GM12801 (cell line): ENCODE measurements at regions not wholly inside any gene's neighbourhood (a gene's known extent, or its start where the extent isn't known, plus 50 kb on each side); places are given as distances from the start of the nearest gene placed in this dataset.

Experiments used
- TF ChIP-seq, protein P1 (sequence below): IDR thresholded peaks from one replicate; pipeline ENCODE4 v1.5.1; 2011; ENCODE audit warnings: control low read depth; ENCODE audit not compliant: insufficient read length; ENCODE audit errors: extremely low read depth

DNA sequence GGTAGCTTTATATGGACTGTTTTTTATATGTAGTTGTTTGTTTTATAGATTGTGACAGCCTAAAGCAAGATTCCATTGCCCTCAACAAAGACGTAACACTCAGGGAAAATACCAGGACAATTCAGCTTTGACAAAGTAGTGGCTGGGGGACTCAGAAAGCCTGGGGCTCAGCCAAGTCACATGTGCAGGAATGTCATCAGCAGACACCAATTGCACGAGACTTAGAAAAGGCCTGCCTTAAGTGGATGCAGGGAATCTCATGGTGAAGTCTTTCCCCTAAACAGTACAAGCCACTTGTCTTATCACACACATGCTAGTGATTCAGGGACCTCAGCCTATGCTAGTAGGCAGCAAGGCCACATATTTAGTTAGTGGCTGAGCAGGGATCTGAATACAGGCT lies 381.8 kb upstream of the THBS1 start:
- TF ChIP-seq, protein P1, sequence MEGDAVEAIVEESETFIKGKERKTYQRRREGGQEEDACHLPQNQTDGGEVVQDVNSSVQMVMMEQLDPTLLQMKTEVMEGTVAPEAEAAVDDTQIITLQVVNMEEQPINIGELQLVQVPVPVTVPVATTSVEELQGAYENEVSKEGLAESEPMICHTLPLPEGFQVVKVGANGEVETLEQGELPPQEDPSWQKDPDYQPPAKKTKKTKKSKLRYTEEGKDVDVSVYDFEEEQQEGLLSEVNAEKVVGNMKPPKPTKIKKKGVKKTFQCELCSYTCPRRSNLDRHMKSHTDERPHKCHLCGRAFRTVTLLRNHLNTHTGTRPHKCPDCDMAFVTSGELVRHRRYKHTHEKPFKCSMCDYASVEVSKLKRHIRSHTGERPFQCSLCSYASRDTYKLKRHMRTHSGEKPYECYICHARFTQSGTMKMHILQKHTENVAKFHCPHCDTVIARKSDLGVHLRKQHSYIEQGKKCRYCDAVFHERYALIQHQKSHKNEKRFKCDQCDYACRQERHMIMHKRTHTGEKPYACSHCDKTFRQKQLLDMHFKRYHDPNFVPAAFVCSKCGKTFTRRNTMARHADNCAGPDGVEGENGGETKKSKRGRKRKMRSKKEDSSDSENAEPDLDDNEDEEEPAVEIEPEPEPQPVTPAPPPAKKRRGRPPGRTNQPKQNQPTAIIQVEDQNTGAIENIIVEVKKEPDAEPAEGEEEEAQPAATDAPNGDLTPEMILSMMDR: no peak

DNA sequence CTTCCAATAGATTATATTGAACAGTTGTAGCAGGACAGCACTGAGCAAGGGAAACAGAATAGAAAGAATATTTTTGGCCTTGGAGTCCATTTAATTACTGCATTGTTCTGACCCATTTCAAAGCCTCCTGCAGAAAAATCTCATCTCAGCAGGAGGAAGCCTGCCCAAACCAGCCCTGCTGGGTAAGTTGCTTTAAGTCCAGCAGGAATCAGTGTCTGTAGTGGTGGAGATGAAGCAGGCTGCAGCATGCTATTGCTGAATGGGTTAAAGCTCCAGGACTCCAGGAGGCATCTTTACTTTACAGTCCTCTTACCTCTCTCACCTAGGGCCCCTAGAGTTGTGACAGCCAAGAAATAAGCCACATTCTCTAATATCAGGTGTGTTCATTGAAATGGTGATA lies 380.3 kb upstream of the THBS1 start:
- TF ChIP-seq, protein P1: no peak

DNA sequence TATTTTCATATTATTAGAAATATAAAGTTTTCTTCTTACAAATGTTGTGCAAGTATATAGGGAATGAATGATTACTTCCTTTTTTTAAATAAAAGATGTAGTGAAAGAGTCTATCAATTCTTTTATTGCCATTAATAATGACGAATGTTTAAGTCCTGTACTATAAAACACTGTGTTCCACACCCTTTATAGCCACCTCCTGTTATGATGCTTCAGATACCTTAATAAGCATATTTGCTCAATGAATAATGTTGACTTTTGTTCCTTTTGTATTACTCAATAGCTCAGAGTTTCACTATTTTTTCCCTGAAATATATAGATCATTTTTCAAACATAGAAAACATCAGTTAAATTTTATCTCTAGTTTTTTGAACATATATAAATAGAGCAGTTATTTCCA lies 378.2 kb upstream of the THBS1 start:
- TF ChIP-seq, protein P1: no peak

DNA sequence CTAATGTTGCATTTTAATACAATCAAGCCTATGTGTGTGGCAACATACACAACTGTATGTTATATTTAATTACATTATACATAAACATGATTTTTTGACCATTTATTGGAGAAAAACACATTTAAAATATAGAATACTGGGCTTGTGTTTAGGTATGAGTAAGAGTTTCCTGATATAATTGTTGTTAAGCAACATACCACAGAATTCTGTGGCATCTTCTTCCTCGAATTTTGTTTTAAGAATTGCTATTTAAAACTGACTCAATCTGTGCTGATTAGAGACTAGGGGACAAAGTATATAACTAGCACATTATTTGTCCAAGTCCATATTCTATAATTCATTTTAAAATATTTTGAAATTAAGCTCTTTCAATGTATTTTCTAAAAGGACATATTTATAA lies 376.8 kb upstream of the THBS1 start:
- TF ChIP-seq, protein P1: no peak

DNA sequence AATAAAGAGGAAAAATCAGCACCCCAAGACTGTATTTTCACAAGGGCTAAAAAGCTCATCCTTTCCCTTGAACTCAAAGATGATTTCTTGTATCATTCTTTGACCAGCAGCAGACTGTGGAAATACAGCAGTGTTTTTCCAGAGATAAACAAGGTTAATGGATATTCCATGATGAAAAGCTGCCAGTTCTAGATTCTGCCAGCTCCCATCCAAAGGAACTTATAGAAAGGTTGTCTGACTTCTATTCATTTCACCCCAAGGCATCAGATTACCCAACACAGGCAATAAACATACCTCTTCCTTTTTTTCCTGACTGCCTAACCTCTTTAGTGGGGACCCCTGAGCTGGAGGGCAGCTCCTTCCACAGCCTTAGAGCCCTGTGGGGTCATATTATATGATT lies 375.8 kb upstream of the THBS1 start:
- TF ChIP-seq, protein P1: no peak

DNA sequence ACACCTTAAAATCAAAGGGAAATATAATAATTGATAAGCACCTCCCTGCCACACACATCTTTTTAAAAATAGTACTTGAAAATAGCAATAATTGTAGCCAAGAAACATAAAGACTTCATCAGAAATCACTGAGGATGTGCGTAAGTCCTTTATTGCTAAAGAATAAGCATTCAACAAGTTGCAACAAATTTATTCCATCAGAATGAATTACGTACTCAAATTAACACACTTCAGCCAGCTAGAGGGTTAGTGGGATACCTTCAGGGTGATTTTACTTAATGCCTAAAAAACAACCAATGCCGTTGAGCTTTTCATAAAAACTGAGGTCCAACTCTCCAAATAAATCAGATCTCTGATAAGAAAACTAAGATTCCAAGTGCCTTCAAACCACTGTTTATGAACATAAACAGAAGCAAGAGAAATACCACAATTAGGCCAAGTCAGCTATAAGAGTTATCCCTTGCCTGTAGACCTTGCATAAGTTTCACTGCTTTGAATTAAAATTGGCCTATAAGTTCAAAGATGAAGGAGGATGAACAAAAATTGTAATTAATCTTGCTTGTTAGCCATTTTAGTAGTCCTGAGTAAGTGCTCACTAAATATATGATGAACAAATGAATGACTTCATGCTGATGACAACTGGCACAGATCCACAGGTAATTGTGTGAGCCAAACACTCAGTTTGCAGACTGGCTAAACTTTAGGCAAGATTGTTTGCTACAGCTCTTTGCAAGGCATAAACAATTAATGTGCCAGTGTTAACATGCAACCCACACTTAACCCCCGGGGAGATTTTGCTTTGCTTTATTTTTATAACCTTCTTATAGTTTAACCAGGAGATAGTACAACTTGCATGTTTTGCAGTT lies 375.1 kb upstream of the THBS1 start:
- TF ChIP-seq, protein P1: no peak

DNA sequence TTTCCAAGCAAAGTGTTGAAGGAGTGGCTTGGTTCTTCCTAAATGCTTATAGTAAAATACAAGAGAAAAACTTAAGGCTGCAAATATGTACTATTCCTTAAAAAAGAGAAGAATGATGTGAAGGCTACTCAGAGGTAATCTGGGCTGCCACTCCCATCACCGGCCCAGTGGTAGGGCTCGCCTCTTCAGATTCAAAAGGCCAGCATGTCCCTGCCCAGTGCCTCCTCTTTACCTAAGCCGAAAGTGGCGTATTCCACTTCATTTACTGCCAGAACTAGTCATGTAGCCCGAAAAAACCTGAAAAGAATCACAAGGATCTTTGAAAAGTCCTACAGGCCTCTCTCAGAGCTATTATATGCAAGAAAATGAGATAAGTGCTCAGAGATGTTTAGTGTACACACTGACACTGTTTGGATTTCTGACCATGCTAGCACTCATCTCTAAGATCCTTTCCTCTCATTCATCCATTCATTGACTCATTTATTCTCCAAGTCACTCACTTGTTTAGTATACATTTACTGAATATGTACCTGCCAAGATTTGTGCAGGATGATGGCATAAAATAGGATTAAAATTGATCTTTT lies 373.3 kb upstream of the THBS1 start:
- TF ChIP-seq, protein P1: no peak
